ENCODE measurements at regions not wholly inside any gene's neighbourhood (a gene's known extent, or its start where the extent isn't known, plus 50 kb on each side); places are given as distances from the start of the nearest gene placed in this dataset.

DNA sequence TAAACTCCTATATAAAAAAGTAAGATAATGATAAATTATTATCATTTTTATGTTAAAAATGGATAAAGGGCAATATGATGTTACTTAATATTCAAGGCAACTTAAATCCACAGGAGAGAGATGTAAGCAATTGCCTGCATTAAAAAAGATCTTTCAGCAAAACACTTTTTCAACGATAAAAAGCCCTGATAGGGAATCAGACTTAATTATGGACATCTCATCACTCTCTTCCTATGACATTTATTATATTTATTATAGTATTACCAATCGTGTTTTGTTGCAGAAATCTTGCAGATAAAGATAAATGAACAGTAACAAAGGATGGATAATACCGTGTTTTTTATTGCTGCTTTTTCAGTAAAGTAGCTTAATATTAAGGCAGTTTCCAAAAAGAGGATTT is 178.5 kb downstream of the SH2D1A start:
- Histone ChIP-seq H3K4me1 (replicated peaks in 1 of 4; ENCODE audit: control insufficient read depth in 3 of 4, insufficient read depth in 4 of 4, low read length in 3 of 4) (no peaks in the 10 kb centered on the region), H3K4me2 (ENCODE audit: insufficient read depth in 1 of 2, low read depth in 2 of 2, low read length in 2 of 2) (no peak overlapping the region), H4K91ac (replicated peaks; ENCODE audit: insufficient read length, low read length) (no peak overlapping the region), H3K27ac (ENCODE audit: low read depth, low read length) (no peak overlapping the region), H3K23ac (ENCODE audit: insufficient read length) (no peak overlapping the region), H3K79me2 (ENCODE audit: control insufficient read depth in 1 of 2, insufficient read depth in 2 of 2, low read length in 2 of 2) (no peaks in the 10 kb centered on the region), H2BK5ac (ENCODE audit: low read depth, low read length) (no peak overlapping the region), H2BK15ac (ENCODE audit: low read length) (no peak overlapping the region), H3K36me3 (ENCODE audit: control insufficient read depth in 2 of 4, insufficient read depth in 4 of 4, low read length in 3 of 4) (no peaks in the 10 kb centered on the region), H3K79me1 (ENCODE audit: low read depth, low read length) (no peaks in the 10 kb centered on the region), H4K20me1 (replicated peaks in 1 of 2; ENCODE audit: control insufficient read depth in 1 of 2, insufficient read depth in 2 of 2, low read length in 2 of 2) (no peaks in the 10 kb centered on the region), H2AK5ac (ENCODE audit: low read depth, low read length) (no peak overlapping the region), H3K56ac (replicated peaks; ENCODE audit: insufficient read length, low read depth, low read length) (no peak overlapping the region), H3K14ac (ENCODE audit: insufficient read length) (no peak overlapping the region), H2AFZ (ENCODE audit: low read length) (no peak overlapping the region), H3K9me3 (ENCODE audit: insufficient read depth in 2 of 2, low read depth in 1 of 2, low read length in 1 of 2) (no peaks in the 10 kb centered on the region), H4K8ac (ENCODE audit: extremely low read depth, insufficient read depth, low read length) (no peak overlapping the region), H3K4ac (replicated peaks; ENCODE audit: insufficient read length, low read depth, low read length) (no peak overlapping the region), H3K18ac (ENCODE audit: extremely low read depth, low read length) (no peak overlapping the region), H3K4me3 (ENCODE audit: extremely low read depth in 1 of 4, insufficient read depth in 2 of 4, low read depth in 3 of 4, low read length in 4 of 4) (no peak overlapping the region), H2BK120ac (replicated peaks; ENCODE audit: low read depth, low read length) (no peak overlapping the region), H2BK12ac (ENCODE audit: low read depth, low read length) (no peak overlapping the region), H3K9ac (replicated peaks in 1 of 4; ENCODE audit: extremely low read depth in 1 of 4, low read depth in 3 of 4, low read length in 3 of 4) (no peak overlapping the region), H4K5ac (ENCODE audit: insufficient read length, low read depth, low read length) (no peak overlapping the region), H2BK20ac (ENCODE audit: low read length) (no peak overlapping the region), H3K23me2 (ENCODE audit: low read depth, low read length) (no peaks in the 10 kb centered on the region), H3K27me3 (replicated peaks in 1 of 4; ENCODE audit: control insufficient read depth in 3 of 4, extremely low read depth in 1 of 4, insufficient read depth in 3 of 4, low read length in 3 of 4) (no peaks in the 10 kb centered on the region)
- POLR2A ChIA-PET (ENCODE audit: partially characterized antibody) = no interaction called here
- CTCF ChIA-PET (ENCODE audit: partially characterized antibody) = no interaction called here
- 89% methylated on average over 3 of the region's 3 CpGs; no CpG with 5 or more reads in 1 of the 2 experiments for WGBS, 2 experiments (ENCODE audit: extremely low coverage in 1 of 2, insufficient coverage in 1 of 2, insufficient read length in 1 of 2, insufficient replicate concordance in 2 of 2, low coverage in 1 of 2, low lambda C conversion rate in 2 of 2, missing lambda C conversion rate in 1 of 2)
- DNase-seq (ENCODE audit: low read depth in 1 of 2, low spot score in 2 of 2) = no peak
- no peak for FAIRE-seq
- TF ChIP-seq CREB1 (IDR thresholded peaks at IDR 0.05) = no peak
- TF ChIP-seq CBX8 (IDR thresholded peaks at IDR 0.05; ENCODE audit: borderline replicate concordance, low read depth, low read length) = no peak
- TF ChIP-seq SIX5 (IDR thresholded peaks at IDR 0.05; ENCODE audit: low read depth, low read length) = no peak
- TF ChIP-seq POLR2AphosphoS5 (IDR thresholded peaks at IDR 0.05; ENCODE audit: low read depth, low read length) = no peak

Data from H1 (cell line).